ENCODE measurements at regions not wholly inside any gene's neighbourhood (a gene's known extent, or its start where the extent isn't known, plus 50 kb on each side); places are given as distances from the start of the nearest gene placed in this dataset.
"Not testable (repeated sequence)": the region's sequence is repeated elsewhere in the genome, so short reads cannot be mapped to it uniquely, and the experiment has no call there.

- no peak overlapping the region for H3K4me3 ChIP-seq
- no peaks in the 10 kb centered on the region for H3K36me3 ChIP-seq
- TF ChIP-seq, protein P1, sequence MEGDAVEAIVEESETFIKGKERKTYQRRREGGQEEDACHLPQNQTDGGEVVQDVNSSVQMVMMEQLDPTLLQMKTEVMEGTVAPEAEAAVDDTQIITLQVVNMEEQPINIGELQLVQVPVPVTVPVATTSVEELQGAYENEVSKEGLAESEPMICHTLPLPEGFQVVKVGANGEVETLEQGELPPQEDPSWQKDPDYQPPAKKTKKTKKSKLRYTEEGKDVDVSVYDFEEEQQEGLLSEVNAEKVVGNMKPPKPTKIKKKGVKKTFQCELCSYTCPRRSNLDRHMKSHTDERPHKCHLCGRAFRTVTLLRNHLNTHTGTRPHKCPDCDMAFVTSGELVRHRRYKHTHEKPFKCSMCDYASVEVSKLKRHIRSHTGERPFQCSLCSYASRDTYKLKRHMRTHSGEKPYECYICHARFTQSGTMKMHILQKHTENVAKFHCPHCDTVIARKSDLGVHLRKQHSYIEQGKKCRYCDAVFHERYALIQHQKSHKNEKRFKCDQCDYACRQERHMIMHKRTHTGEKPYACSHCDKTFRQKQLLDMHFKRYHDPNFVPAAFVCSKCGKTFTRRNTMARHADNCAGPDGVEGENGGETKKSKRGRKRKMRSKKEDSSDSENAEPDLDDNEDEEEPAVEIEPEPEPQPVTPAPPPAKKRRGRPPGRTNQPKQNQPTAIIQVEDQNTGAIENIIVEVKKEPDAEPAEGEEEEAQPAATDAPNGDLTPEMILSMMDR (IDR thresholded peaks at IDR 0.05) = no peak
- no peaks in the 10 kb centered on the region for H3K4me1 ChIP-seq (ENCODE audit: control insufficient read depth in 1 of 2, low read depth in 2 of 2)
- H3K9me3 ChIP-seq = no peaks in the 10 kb centered on the region
- ATAC-seq (ENCODE audit: insufficient number of reproducible peaks, low FRiP score, low read depth) (no peak), DNase-seq (ENCODE audit: low spot score) (no peak)
- no peak overlapping the region for H3K27ac ChIP-seq
- no peaks in the 10 kb centered on the region for H3K27me3 ChIP-seq (replicated peaks; ENCODE audit: insufficient read depth)
These were observed 576.8 kb upstream of the HS3ST1 start for GRCh38 chr4:12005471-12005870.

DNA sequence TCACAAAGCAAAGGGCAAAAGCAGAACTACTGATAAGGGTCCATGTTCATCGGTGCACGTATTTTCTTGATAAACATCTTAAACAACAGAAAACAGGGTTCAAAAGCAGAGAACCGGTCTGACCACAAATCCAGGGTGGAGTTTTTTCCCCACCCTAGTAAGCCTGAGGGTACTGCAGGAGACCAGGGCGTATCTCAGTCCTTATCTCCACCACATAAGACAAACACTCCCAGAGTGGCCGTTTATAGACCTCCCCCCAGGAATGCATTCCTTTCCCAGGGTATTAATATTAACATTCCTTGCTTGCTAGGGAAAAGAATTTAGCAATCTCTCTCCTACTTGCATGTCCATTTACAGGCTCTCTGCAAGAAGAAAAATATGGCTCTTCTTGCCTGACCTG is 567.9 kb upstream of the HS3ST1 start:
- H3K4me3 ChIP-seq; ATAC-seq (ENCODE audit: insufficient number of reproducible peaks, low FRiP score, low read depth); H3K4me1 ChIP-seq (ENCODE audit: control insufficient read depth in 1 of 2, low read depth in 2 of 2); H3K36me3 ChIP-seq; H3K9me3 ChIP-seq; H3K27ac ChIP-seq; DNase-seq (ENCODE audit: low spot score); H3K27me3 ChIP-seq (replicated peaks; ENCODE audit: insufficient read depth): not testable (repeated sequence)

GRCh38 chr4:11976726-11977263 is 548.1 kb upstream of the HS3ST1 start:
- no peak for ATAC-seq (ENCODE audit: insufficient number of reproducible peaks, low FRiP score, low read depth)
- H3K4me3 ChIP-seq = no peak overlapping the region
- H3K27ac ChIP-seq = no peak overlapping the region
- no peaks in the 10 kb centered on the region for H3K27me3 ChIP-seq (replicated peaks; ENCODE audit: insufficient read depth)
- no peaks in the 10 kb centered on the region for H3K4me1 ChIP-seq (ENCODE audit: control insufficient read depth in 1 of 2, low read depth in 2 of 2)
- H3K36me3 ChIP-seq = no peaks in the 10 kb centered on the region
- H3K9me3 ChIP-seq = no peaks in the 10 kb centered on the region
- TF ChIP-seq, protein P1 (IDR thresholded peaks at IDR 0.05) = no peak
- DNase-seq (ENCODE audit: low spot score) = no peak

GRCh38 chr4:11973270-11973669 is 544.6 kb upstream of the HS3ST1 start:
- H3K27me3 ChIP-seq (replicated peaks; ENCODE audit: insufficient read depth) = no peaks in the 10 kb centered on the region
- no peaks in the 10 kb centered on the region for H3K9me3 ChIP-seq
- TF ChIP-seq, protein P1 (IDR thresholded peaks at IDR 0.05) = no peak
- no peak for DNase-seq (ENCODE audit: low spot score)
- no peak for ATAC-seq (ENCODE audit: insufficient number of reproducible peaks, low FRiP score, low read depth)
- no peak overlapping the region for H3K27ac ChIP-seq
- H3K4me1 ChIP-seq (ENCODE audit: control insufficient read depth in 1 of 2, low read depth in 2 of 2) = no peaks in the 10 kb centered on the region
- no peaks in the 10 kb centered on the region for H3K36me3 ChIP-seq
- no peak overlapping the region for H3K4me3 ChIP-seq

- DNase-seq (ENCODE audit: low spot score) = no peak
- no peaks in the 10 kb centered on the region for H3K9me3 ChIP-seq
- no peak overlapping the region for H3K4me3 ChIP-seq
- H3K4me1 ChIP-seq (ENCODE audit: control insufficient read depth in 1 of 2, low read depth in 2 of 2) = no peaks in the 10 kb centered on the region
- TF ChIP-seq, protein P1 (IDR thresholded peaks at IDR 0.05) = no peak
- H3K27ac ChIP-seq = no peak overlapping the region
- no peaks in the 10 kb centered on the region for H3K27me3 ChIP-seq (replicated peaks; ENCODE audit: insufficient read depth)
- ATAC-seq (ENCODE audit: insufficient number of reproducible peaks, low FRiP score, low read depth) = no peak
- no peaks in the 10 kb centered on the region for H3K36me3 ChIP-seq
These were observed 542.1 kb upstream of the HS3ST1 start for GRCh38 chr4:11970754-11971153.

- Histone ChIP-seq H3K9me3 (no peaks in the 10 kb centered on the region), H3K4me3 (no peak overlapping the region), H3K4me1 (ENCODE audit: control insufficient read depth in 1 of 2, low read depth in 2 of 2) (no peaks in the 10 kb centered on the region), H3K36me3 (no peaks in the 10 kb centered on the region), H3K27ac (no peak overlapping the region), H3K27me3 (replicated peaks; ENCODE audit: insufficient read depth) (no peaks in the 10 kb centered on the region)
- no peak for ATAC-seq (ENCODE audit: insufficient number of reproducible peaks, low FRiP score, low read depth)
- TF ChIP-seq, protein P1 (IDR thresholded peaks at IDR 0.05) = no peak
- no peak for DNase-seq (ENCODE audit: low spot score)
These were observed 538.1 kb upstream of the HS3ST1 start for GRCh38 chr4:11966782-11967181.
